ENCODE measurements at regions not wholly inside any gene's neighbourhood (a gene's known extent, or its start where the extent isn't known, plus 50 kb on each side); places are given as distances from the start of the nearest gene placed in this dataset.

- in situ Hi-C loops (cut with MboI; ENCODE audit: low sequenced_read_pairs, unreplicated experiment), result no loop called here
- TF ChIP-seq CTCF (IDR thresholded peaks at IDR 0.05; ENCODE audit: borderline replicate concordance, control extremely low read depth, extremely low read depth, insufficient read depth, missing control alignments), result no peak
- no peak for DNase-seq (ENCODE audit: low spot score)
Observed at GRCh38 chr5:28215091-28215490, 1176.7 kb upstream of the CDH9 start.

- DNase-seq (ENCODE audit: low spot score), result no peak
- TF ChIP-seq CTCF (IDR thresholded peaks at IDR 0.05; ENCODE audit: borderline replicate concordance, control extremely low read depth, extremely low read depth, insufficient read depth, missing control alignments), result no peak
- in situ Hi-C loops (cut with MboI; ENCODE audit: low sequenced_read_pairs, unreplicated experiment), result no loop called here
Observed at GRCh38 chr5:28214292-28214691, 1175.9 kb upstream of the CDH9 start.

- in situ Hi-C loops (cut with MboI; ENCODE audit: low sequenced_read_pairs, unreplicated experiment), result no loop called here
- no peak for DNase-seq (ENCODE audit: low spot score)
Observed at GRCh38 chr5:28208356-28208755, 1170.0 kb upstream of the CDH9 start.

GRCh38 chr5:28190011-28190410, 1151.6 kb upstream of the CDH9 start:
- no peak for TF ChIP-seq CTCF (IDR thresholded peaks at IDR 0.05; ENCODE audit: borderline replicate concordance, control extremely low read depth, extremely low read depth, insufficient read depth, missing control alignments)
- in situ Hi-C loops (cut with MboI; ENCODE audit: low sequenced_read_pairs, unreplicated experiment), result no loop called here
- no peak for DNase-seq (ENCODE audit: low spot score)

More at GRCh38 chr5:28208356-28208755, 1170.0 kb upstream of the CDH9 start:
- no peak for TF ChIP-seq CTCF (IDR thresholded peaks at IDR 0.05; ENCODE audit: borderline replicate concordance, control extremely low read depth, extremely low read depth, insufficient read depth, missing control alignments)

GRCh38 chr5:28174691-28175090, 1136.3 kb upstream of the CDH9 start:
- in situ Hi-C loops (cut with MboI; ENCODE audit: low sequenced_read_pairs, unreplicated experiment), result no loop called here
- TF ChIP-seq CTCF (IDR thresholded peaks at IDR 0.05; ENCODE audit: borderline replicate concordance, control extremely low read depth, extremely low read depth, insufficient read depth, missing control alignments), result no peak
- no peak for DNase-seq (ENCODE audit: low spot score)

GRCh38 chr5:28165096-28165495, 1126.7 kb upstream of the CDH9 start:
- in situ Hi-C loops (cut with MboI; ENCODE audit: low sequenced_read_pairs, unreplicated experiment), result no loop called here
- TF ChIP-seq CTCF (IDR thresholded peaks at IDR 0.05; ENCODE audit: borderline replicate concordance, control extremely low read depth, extremely low read depth, insufficient read depth, missing control alignments), result no peak
- no peak for DNase-seq (ENCODE audit: low spot score)

- DNase-seq (ENCODE audit: low spot score), result no peak
- TF ChIP-seq CTCF (IDR thresholded peaks at IDR 0.05; ENCODE audit: borderline replicate concordance, control extremely low read depth, extremely low read depth, insufficient read depth, missing control alignments), result no peak
- in situ Hi-C loops (cut with MboI; ENCODE audit: low sequenced_read_pairs, unreplicated experiment), result no loop called here
Observed at GRCh38 chr5:28164568-28164967, 1126.2 kb upstream of the CDH9 start.

All from GM13976 (cell line).